ENCODE measurements at regions not wholly inside any gene's neighbourhood (a gene's known extent, or its start where the extent isn't known, plus 50 kb on each side); places are given as distances from the start of the nearest gene placed in this dataset.

- DNase-seq (no peak), FAIRE-seq (no peak), ATAC-seq (no peak)
- WGBS, 2 donors, result 56 to 62% methylated on average over 14 of the region's 14 CpGs
- Histone ChIP-seq H3K27me3 (no peaks in the 10 kb centered on the region), H3K4me3 (no peak overlapping the region), H3K27ac (no peak overlapping the region), H3K4me1 (no peaks in the 10 kb centered on the region), H3K36me3 (no peaks in the 10 kb centered on the region), H3K9me3 (no peaks in the 10 kb centered on the region)
- intact Hi-C loops (cut with DNase I), result no loop called here
- TF ChIP-seq, protein P1, sequence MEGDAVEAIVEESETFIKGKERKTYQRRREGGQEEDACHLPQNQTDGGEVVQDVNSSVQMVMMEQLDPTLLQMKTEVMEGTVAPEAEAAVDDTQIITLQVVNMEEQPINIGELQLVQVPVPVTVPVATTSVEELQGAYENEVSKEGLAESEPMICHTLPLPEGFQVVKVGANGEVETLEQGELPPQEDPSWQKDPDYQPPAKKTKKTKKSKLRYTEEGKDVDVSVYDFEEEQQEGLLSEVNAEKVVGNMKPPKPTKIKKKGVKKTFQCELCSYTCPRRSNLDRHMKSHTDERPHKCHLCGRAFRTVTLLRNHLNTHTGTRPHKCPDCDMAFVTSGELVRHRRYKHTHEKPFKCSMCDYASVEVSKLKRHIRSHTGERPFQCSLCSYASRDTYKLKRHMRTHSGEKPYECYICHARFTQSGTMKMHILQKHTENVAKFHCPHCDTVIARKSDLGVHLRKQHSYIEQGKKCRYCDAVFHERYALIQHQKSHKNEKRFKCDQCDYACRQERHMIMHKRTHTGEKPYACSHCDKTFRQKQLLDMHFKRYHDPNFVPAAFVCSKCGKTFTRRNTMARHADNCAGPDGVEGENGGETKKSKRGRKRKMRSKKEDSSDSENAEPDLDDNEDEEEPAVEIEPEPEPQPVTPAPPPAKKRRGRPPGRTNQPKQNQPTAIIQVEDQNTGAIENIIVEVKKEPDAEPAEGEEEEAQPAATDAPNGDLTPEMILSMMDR (IDR thresholded peaks at IDR 0.05), result no peak
These were observed 215.1 kb upstream of the GPR26 start for GRCh38 chr10:123450956-123451605.

GRCh38 chr10:123451618-123452245 lies 214.4 kb upstream of the GPR26 start:
- no peaks in the 10 kb centered on the region for H3K27me3 ChIP-seq
- no peaks in the 10 kb centered on the region for H3K36me3 ChIP-seq
- DNase-seq, result no peak
- no peak overlapping the region for H3K27ac ChIP-seq
- intact Hi-C loops (cut with DNase I), result no loop called here
- FAIRE-seq, result no peak
- TF ChIP-seq, protein P1 (IDR thresholded peaks at IDR 0.05), result no peak
- no peaks in the 10 kb centered on the region for H3K4me1 ChIP-seq
- peak in 2 of 4 donors; percentile 42 to 61 for ATAC-seq
- H3K9me3 ChIP-seq, result no peaks in the 10 kb centered on the region
- WGBS, 2 donors, result 46 to 49% methylated on average over 14 of the region's 14 CpGs
- H3K4me3 ChIP-seq, result no peak overlapping the region

DNA sequence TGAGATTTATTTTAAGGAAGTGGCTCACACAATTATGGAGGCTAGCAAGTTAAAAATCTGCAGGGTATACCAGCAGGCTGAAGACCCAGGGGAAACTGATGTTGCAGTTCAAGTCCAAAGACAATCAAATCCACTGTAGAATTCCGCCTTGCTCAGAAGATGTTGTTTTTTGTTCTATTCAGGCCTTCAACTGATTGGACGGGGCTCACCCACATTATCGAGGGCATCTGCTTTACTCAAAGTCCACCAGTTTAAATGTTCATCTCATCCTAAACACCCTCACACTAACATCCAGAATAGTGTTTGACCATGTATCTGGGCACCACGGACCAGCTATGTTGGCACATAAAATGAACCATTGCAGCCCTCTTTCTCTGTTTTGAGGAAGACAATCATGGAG lies 211.2 kb upstream of the GPR26 start:
- no peak for FAIRE-seq

GRCh38 chr10:123455861-123456260 lies 210.3 kb upstream of the GPR26 start:
- no peaks in the 10 kb centered on the region for H3K9me3 ChIP-seq
- no peak overlapping the region for H3K27ac ChIP-seq
- no peak overlapping the region for H3K4me3 ChIP-seq
- WGBS, 2 donors, result 74 to 80% methylated on average over 3 of the region's 3 CpGs
- H3K36me3 ChIP-seq, result no peaks in the 10 kb centered on the region
- DNase-seq (no peak), FAIRE-seq (no peak), ATAC-seq (no peak)
- H3K4me1 ChIP-seq, result no peaks in the 10 kb centered on the region
- TF ChIP-seq, protein P1 (IDR thresholded peaks at IDR 0.05), result no peak
- intact Hi-C loops (cut with DNase I), result no loop called here
- no peaks in the 10 kb centered on the region for H3K27me3 ChIP-seq

More for the DNA sequence above, 211.2 kb upstream of the GPR26 start:
- TF ChIP-seq, protein P1 (IDR thresholded peaks at IDR 0.05), result no peak
- Histone ChIP-seq H3K4me1 (no peaks in the 10 kb centered on the region), H3K9me3 (no peaks in the 10 kb centered on the region), H3K27me3 (no peaks in the 10 kb centered on the region), H3K4me3 (no peak overlapping the region), H3K27ac (no peak overlapping the region), H3K36me3 (no peaks in the 10 kb centered on the region)
- 70 to 95% methylated on average over 4 of the region's 4 CpGs for WGBS, 2 donors
- ATAC-seq (no peak), DNase-seq (no peak)
- intact Hi-C loops (cut with DNase I), result no loop called here

DNA sequence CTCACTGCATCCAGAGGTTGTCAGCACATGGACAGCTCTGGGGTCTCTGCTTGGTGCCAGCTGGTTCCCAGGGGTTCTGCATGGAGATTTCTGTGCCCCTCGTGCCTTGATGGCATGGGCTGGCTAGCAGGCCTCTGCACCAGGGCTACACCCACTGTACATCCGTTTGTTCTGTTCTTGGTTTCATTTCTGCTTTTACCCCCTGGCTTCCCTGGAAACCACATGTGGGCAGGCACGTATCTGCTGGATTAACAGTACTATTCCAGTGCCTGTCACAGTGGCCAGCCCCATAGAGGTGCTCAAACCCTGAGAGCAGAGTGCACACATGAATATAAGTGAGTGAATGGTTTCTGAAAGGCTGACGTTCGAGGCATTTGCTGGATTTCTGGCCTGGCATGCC lies 207.2 kb upstream of the GPR26 start:
- no peak for ATAC-seq
- FAIRE-seq, result no peak
- H3K9me3 ChIP-seq, result no peaks in the 10 kb centered on the region
- H3K27ac ChIP-seq, result no peak overlapping the region
- DNase-seq, result no peak
- intact Hi-C loops (cut with DNase I), result no loop called here
- WGBS, 2 donors, result 64% methylated on average over 5 of the region's 5 CpGs
- H3K27me3 ChIP-seq, result no peaks in the 10 kb centered on the region
- TF ChIP-seq, protein P1 (IDR thresholded peaks at IDR 0.05), result no peak
- no peaks in the 10 kb centered on the region for H3K4me1 ChIP-seq
- H3K4me3 ChIP-seq, result no peak overlapping the region
- H3K36me3 ChIP-seq, result no peaks in the 10 kb centered on the region

Data from pancreas (tissue), 10 donors.